Astrocyte (in vitro differentiated cells and primary cell): ENCODE measurements at regions not wholly inside any gene's neighbourhood (a gene's known extent, or its start where the extent isn't known, plus 50 kb on each side); places are given as distances from the start of the nearest gene placed in this dataset.

Experiments used
- CTCF ChIP-seq: IDR thresholded peaks from 2 replicates; pipeline ENCODE4 v1.5.1; 2011; ENCODE audit warnings: low read depth, mild to moderate bottlenecking, inconsistent platforms, low read length, moderate library complexity; ENCODE audit not compliant: insufficient read depth
- EZH2 ChIP-seq: IDR thresholded peaks from 2 replicates; pipeline ENCODE4 v1.6.1; 2012; ENCODE audit warnings: mild to moderate bottlenecking, low read length, inconsistent platforms; ENCODE audit not compliant: insufficient read depth

- TF ChIP-seq CTCF (no peak), EZH2 (no peak)
These were observed 73.6 kb upstream of the DAB2 start for GRCh38 chr5:39498278-39498952.
